HG03025 (cell line): ENCODE measurements at regions not wholly inside any gene's neighbourhood (a gene's known extent, or its start where the extent isn't known, plus 50 kb on each side); places are given as distances from the start of the nearest gene placed in this dataset.
"Not testable (repeated sequence)": the region's sequence is repeated elsewhere in the genome, so short reads cannot be mapped to it uniquely, and the experiment has no call there.

Experiments used
- ATAC-seq: cut with Tn5 transposase; IDR thresholded peaks from one replicate; pipeline ENCODE4 v1.9.1; 2021; ENCODE audit warnings: mild to moderate bottlenecking, moderate library complexity; ENCODE audit not compliant: unreplicated experiment, low FRiP score

- ATAC-seq = no peak
Observed at GRCh38 chr6:167208819-167209576, 51.2 kb upstream of the GPR31 start.

- no peak for ATAC-seq
Observed at GRCh38 chr6:167209577-167209975, 51.8 kb upstream of the GPR31 start.

GRCh38 chr6:167210375-167211294 lies 52.9 kb upstream of the GPR31 start:
- no peak for ATAC-seq

GRCh38 chr6:167211295-167211648 lies 53.5 kb upstream of the GPR31 start:
- ATAC-seq = no peak

GRCh38 chr6:167211881-167212712 lies 54.3 kb upstream of the GPR31 start:
- ATAC-seq = peak; percentile 22

GRCh38 chr6:167212713-167213005 lies 54.9 kb upstream of the GPR31 start:
- ATAC-seq = peak; percentile 47

- ATAC-seq = no peak
Observed at GRCh38 chr6:167214206-167214605, 56.4 kb upstream of the GPR31 start.

- ATAC-seq = not testable (repeated sequence)
Observed at GRCh38 chr6:167215429-167216250, 57.9 kb upstream of the GPR31 start.

- not testable (repeated sequence) for ATAC-seq
Observed at GRCh38 chr6:167216390-167217050, 58.7 kb upstream of the GPR31 start.

GRCh38 chr6:167217073-167217472 lies 59.3 kb upstream of the GPR31 start:
- ATAC-seq = not testable (repeated sequence)

GRCh38 chr6:167217951-167218759 lies 60.4 kb upstream of the GPR31 start:
- ATAC-seq = not testable (repeated sequence)

- not testable (repeated sequence) for ATAC-seq
Observed at GRCh38 chr6:167219079-167219478, 61.3 kb upstream of the GPR31 start.

GRCh38 chr6:167219967-167220512 lies 62.3 kb upstream of the GPR31 start:
- no peak for ATAC-seq

GRCh38 chr6:167221400-167222201 lies 63.8 kb upstream of the GPR31 start:
- no peak for ATAC-seq

- not testable (repeated sequence) for ATAC-seq
Observed at GRCh38 chr6:167225566-167226382, 65.3 kb upstream of the UNC93A start.

GRCh38 chr6:167226383-167226685 lies 64.8 kb upstream of the UNC93A start:
- ATAC-seq = no peak

GRCh38 chr6:167226791-167227190 lies 64.3 kb upstream of the UNC93A start:
- no peak for ATAC-seq
